ENCODE measurements at regions not wholly inside any gene's neighbourhood (a gene's known extent, or its start where the extent isn't known, plus 50 kb on each side); places are given as distances from the start of the nearest gene placed in this dataset.

- TF ChIP-seq CTCF (IDR thresholded peaks at IDR 0.05; ENCODE audit: low read depth, low read length) (no peak), EZH2phosphoT487 (IDR thresholded peaks at IDR 0.05; ENCODE audit: low read depth) (no peak)
Measured at GRCh38 chr6:169372589-169372988, 118.9 kb upstream of the THBS2 start.

Measured in OCI-LY3 (cell line).